Prostate gland (tissue), 2 donors: ENCODE measurements at regions not wholly inside any gene's neighbourhood (a gene's known extent, or its start where the extent isn't known, plus 50 kb on each side); places are given as distances from the start of the nearest gene placed in this dataset.

Experiments used
- POLR2A ChIP-seq: fragments of 450-650 bp; IDR thresholded peaks from one replicate; pipeline ENCODE4 v1.6.1; 2016; ENCODE audit warnings: antibody characterized with exemption, mild to moderate bottlenecking
- POLR2AphosphoS5 ChIP-seq: sonication (generic); formaldehyde crosslinking; IDR thresholded peaks from one replicate; pipeline ENCODE4 v1.6.1; 2017; ENCODE audit warnings: antibody characterized with exemption
- TF ChIP-seq, protein P1 (sequence below), 4 experiments: fragments of 200-600 bp in 2 of 4; fragments of 450-650 bp in 2 of 4; sonication (generic) in 2 of 4; IDR thresholded peaks; 1 replicate in 3 of 4; 2 replicates in 1 of 4; pipeline ENCODE4 v1.5.1; 2016 to 2019; ENCODE audit warnings: antibody characterized with exemption in 4 of 4, mild to moderate bottlenecking in 2 of 4, moderate library complexity in 2 of 4

DNA sequence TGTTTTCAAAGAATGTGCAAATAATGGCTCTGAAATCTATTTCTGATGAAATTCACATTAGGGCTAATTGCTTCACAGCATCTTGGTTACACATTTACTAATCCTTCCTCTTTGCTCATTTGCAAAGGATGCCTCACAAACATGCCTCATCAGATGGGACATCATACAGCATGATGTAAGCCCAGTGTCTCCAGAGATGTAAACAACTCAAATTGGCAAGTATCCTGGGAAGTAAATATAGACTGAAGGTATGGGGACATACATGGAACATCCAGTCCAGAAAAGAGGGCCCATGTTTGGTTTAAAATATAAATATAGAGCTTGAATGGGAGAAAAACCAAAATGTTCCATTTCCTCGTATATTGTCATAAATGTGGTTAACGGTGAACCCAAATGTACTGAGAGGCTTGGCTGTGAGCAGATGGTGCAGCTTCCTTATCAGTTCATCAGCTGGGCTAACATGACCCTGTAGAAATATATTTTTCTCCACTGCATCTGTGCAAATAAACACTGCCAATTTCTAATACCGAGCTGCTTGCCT is 142.9 kb upstream of the NUDT7 start:
- TF ChIP-seq, protein P1, sequence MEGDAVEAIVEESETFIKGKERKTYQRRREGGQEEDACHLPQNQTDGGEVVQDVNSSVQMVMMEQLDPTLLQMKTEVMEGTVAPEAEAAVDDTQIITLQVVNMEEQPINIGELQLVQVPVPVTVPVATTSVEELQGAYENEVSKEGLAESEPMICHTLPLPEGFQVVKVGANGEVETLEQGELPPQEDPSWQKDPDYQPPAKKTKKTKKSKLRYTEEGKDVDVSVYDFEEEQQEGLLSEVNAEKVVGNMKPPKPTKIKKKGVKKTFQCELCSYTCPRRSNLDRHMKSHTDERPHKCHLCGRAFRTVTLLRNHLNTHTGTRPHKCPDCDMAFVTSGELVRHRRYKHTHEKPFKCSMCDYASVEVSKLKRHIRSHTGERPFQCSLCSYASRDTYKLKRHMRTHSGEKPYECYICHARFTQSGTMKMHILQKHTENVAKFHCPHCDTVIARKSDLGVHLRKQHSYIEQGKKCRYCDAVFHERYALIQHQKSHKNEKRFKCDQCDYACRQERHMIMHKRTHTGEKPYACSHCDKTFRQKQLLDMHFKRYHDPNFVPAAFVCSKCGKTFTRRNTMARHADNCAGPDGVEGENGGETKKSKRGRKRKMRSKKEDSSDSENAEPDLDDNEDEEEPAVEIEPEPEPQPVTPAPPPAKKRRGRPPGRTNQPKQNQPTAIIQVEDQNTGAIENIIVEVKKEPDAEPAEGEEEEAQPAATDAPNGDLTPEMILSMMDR (IDR thresholded peaks at IDR 0.05): no peak
- TF ChIP-seq POLR2A (no peak), POLR2AphosphoS5 (no peak)
